VCaP (cell line): ENCODE measurements at regions not wholly inside any gene's neighbourhood (a gene's known extent, or its start where the extent isn't known, plus 50 kb on each side); places are given as distances from the start of the nearest gene placed in this dataset.

ENCODE experiments used
- H3K27ac ChIP-seq: fragments of 450-650 bp; 2 replicates; pipeline ENCODE4 v1.5.1; 2017
- CTCF ChIP-seq: fragments of 450-650 bp; conservative IDR thresholded peaks from 2 replicates; pipeline ENCODE4 v1.5.1; 2017; ENCODE audit warnings: mild to moderate bottlenecking, moderate library complexity

DNA sequence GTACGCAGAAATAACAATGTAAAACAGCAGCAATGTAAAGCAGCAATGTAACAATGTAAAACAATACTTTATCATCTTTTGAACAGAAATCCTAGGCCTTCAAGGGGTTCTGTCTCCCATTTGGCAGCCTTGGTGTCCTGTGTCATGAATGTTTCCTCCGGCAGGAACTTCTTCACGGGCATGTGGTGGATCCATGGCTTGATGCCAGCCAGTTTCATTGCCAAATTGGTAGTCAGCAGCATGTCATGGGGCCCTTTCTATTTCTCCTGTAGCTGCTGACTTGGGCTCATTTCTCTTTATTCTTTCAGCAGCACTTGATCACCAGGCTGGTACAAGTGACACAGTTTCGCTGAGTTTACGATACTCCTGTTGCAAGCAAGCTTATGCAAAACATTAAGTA, 275.3 kb downstream of the HTR1A start:
- TF ChIP-seq CTCF: no peak

DNA sequence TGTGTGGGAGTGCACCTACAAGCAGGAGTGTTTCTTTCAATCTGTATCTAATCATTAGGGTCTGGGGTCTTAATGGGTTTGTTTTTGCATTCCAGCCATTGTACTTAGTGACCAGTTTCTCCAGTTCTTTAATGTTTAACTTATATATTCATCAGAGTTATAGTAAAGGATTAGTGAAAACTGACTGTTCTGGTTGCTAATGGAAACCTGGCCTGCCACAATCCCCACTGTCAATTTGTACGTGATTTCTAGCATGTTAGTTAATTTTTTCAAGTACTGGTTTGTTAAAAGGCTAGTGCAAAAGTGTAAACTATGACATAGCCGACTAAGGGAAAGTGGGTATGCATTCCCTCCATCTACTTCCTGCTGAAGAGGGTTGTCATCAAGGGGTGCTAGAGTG, 276.1 kb downstream of the HTR1A start:
- H3K27ac ChIP-seq: no peak overlapping the region
- no peak for TF ChIP-seq CTCF

More for the DNA sequence above, 275.3 kb downstream of the HTR1A start:
- no peak overlapping the region for H3K27ac ChIP-seq

- TF ChIP-seq CTCF: no peak
- no peak overlapping the region for H3K27ac ChIP-seq
These were observed 276.8 kb downstream of the HTR1A start for GRCh38 chr5:63685454-63685853.

- no peak for TF ChIP-seq CTCF
- H3K27ac ChIP-seq: no peak overlapping the region
These were observed 287.4 kb downstream of the HTR1A start for GRCh38 chr5:63674881-63675280.

GRCh38 chr5:63655043-63655442, 307.2 kb downstream of the HTR1A start:
- H3K27ac ChIP-seq: no peak overlapping the region
- no peak for TF ChIP-seq CTCF

- H3K27ac ChIP-seq: no peak overlapping the region
- no peak for TF ChIP-seq CTCF
These were observed 311.7 kb downstream of the HTR1A start for GRCh38 chr5:63650581-63650980.

- no peak for TF ChIP-seq CTCF
- no peak overlapping the region for H3K27ac ChIP-seq
These were observed 313.9 kb downstream of the HTR1A start for GRCh38 chr5:63648376-63648775.
